ENCODE measurements at regions not wholly inside any gene's neighbourhood (a gene's known extent, or its start where the extent isn't known, plus 50 kb on each side); places are given as distances from the start of the nearest gene placed in this dataset.

DNA sequence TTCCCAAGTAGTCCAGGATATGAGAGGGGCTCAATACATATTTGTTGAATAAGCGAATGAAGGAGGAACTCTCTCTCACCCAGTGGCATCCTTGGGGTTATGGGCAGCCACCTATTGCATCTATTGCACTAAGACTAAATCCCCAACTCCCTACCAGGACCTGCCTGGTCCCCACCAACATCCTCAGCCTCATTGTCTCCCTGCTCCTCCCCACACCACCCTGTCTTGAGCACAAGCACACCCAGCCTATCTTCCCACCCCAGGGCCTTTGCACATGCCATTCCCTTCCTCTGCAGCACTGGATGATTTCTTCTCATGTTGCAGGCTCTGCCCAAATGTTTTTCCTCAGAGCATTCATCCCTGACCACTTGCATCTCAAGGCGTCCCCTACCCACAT, 133.8 kb downstream of the BARX1 start:
- TF ChIP-seq POLR2A (IDR thresholded peaks at IDR 0.05) (no peak), POLR2AphosphoS5 (IDR thresholded peaks at IDR 0.05) (no peak), EP300 (IDR thresholded peaks at IDR 0.05) (no peak)
- TF ChIP-seq, protein P1, sequence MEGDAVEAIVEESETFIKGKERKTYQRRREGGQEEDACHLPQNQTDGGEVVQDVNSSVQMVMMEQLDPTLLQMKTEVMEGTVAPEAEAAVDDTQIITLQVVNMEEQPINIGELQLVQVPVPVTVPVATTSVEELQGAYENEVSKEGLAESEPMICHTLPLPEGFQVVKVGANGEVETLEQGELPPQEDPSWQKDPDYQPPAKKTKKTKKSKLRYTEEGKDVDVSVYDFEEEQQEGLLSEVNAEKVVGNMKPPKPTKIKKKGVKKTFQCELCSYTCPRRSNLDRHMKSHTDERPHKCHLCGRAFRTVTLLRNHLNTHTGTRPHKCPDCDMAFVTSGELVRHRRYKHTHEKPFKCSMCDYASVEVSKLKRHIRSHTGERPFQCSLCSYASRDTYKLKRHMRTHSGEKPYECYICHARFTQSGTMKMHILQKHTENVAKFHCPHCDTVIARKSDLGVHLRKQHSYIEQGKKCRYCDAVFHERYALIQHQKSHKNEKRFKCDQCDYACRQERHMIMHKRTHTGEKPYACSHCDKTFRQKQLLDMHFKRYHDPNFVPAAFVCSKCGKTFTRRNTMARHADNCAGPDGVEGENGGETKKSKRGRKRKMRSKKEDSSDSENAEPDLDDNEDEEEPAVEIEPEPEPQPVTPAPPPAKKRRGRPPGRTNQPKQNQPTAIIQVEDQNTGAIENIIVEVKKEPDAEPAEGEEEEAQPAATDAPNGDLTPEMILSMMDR (IDR thresholded peaks at IDR 0.05), result no peak

Data from stomach (tissue), 4 donors.